H1 (cell line): ENCODE measurements at regions not wholly inside any gene's neighbourhood (a gene's known extent, or its start where the extent isn't known, plus 50 kb on each side); places are given as distances from the start of the nearest gene placed in this dataset.

ENCODE experiments used
- CTCF ChIA-PET: fragments of 300-600 bp; sonication (Branson Sonifier 250); formaldehyde crosslinking; loops from one replicate; lab custom pipeline; 2021; ENCODE audit not compliant: partially characterized antibody; lab: Charles Lee
- POLR2A ChIA-PET: fragments of 300-600 bp; sonication (Branson Sonifier 250); formaldehyde crosslinking; loops from one replicate; lab custom pipeline; 2021; ENCODE audit warnings: inconsistent platforms; ENCODE audit not compliant: partially characterized antibody; lab: Charles Lee
- DNase-seq, 2 experiments: peaks; one replicate each; pipeline versions ENCODE4 v3.0.0 to v3.0.0-alpha.2; 2010 to 2022; ENCODE audit warnings: low spot score in 2 of 2, low read depth in 1 of 2, mixed read lengths in 1 of 2
- FAIRE-seq: peaks from 2 replicates; lab custom pipeline; 2011; peaks lifted over from hg19 to GRCh38; lab: Jason Lieb, UNC
- H2AFZ ChIP-seq: 2 replicates; pipeline ENCODE4 v1.8.1; 2012; ENCODE audit warnings: low read length, inconsistent platforms
- H2AK5ac ChIP-seq: 2 replicates; pipeline ENCODE4 v1.6.1; 2013; ENCODE audit warnings: low read depth, low read length
- H2BK120ac ChIP-seq: replicated peaks from 2 replicates; pipeline ENCODE3; 2013; ENCODE audit warnings: low read depth, low read length, inconsistent platforms
- H2BK12ac ChIP-seq: 2 replicates; pipeline ENCODE4 v1.6.1; 2013; ENCODE audit warnings: low read depth, low read length
- H2BK15ac ChIP-seq: 2 replicates; pipeline ENCODE4 v1.6.1; 2013; ENCODE audit warnings: low read length
- H2BK20ac ChIP-seq: 2 replicates; pipeline ENCODE4 v1.6.1; 2013; ENCODE audit warnings: low read length
- H2BK5ac ChIP-seq: 2 replicates; pipeline ENCODE4 v1.6.1; 2013; ENCODE audit warnings: low read depth, low read length
- H3K14ac ChIP-seq: 2 replicates; pipeline ENCODE4 v1.6.1; 2013; ENCODE audit warnings: inconsistent platforms; ENCODE audit not compliant: insufficient read length
- H3K18ac ChIP-seq: 2 replicates; pipeline ENCODE4 v1.6.1; 2013; ENCODE audit warnings: low read length; ENCODE audit errors: extremely low read depth
- H3K23ac ChIP-seq: 2 replicates; pipeline ENCODE4 v1.6.1; 2013; ENCODE audit warnings: inconsistent platforms; ENCODE audit not compliant: insufficient read length
- H3K23me2 ChIP-seq: 2 replicates; pipeline ENCODE4 v1.6.1; 2013; ENCODE audit warnings: low read depth, low read length
- H3K27ac ChIP-seq: 2 replicates; pipeline ENCODE4 v1.6.1; 2011; ENCODE audit warnings: low read depth, low read length, inconsistent platforms
- H3K27me3 ChIP-seq, 4 experiments: replicated peaks in 1 of 4; 1 replicate in 1 of 4; 2 replicates in 3 of 4; pipeline versions ENCODE4 v1.6.1 to v1.8.1; 2011 to 2013; ENCODE audit warnings: low read length in 3 of 4, mild to moderate bottlenecking in 3 of 4, inconsistent platforms in 2 of 4, mixed read lengths in 2 of 4, moderate library complexity in 1 of 4; ENCODE audit not compliant: control insufficient read depth in 3 of 4, insufficient read depth in 3 of 4; ENCODE audit errors: extremely low read depth in 1 of 4
- H3K36me3 ChIP-seq, 4 experiments: 2 replicates each; pipeline versions ENCODE4 v1.6.1 to v1.8.1; 2011 to 2013; ENCODE audit warnings: mild to moderate bottlenecking in 4 of 4, low read length in 3 of 4, moderate library complexity in 2 of 4, control low read depth in 1 of 4, inconsistent platforms in 1 of 4; ENCODE audit not compliant: insufficient read depth in 4 of 4, control insufficient read depth in 2 of 4
- H3K4ac ChIP-seq: replicated peaks from 2 replicates; pipeline ENCODE3; 2013; ENCODE audit warnings: low read length, low read depth, mixed read lengths, inconsistent platforms; ENCODE audit not compliant: insufficient read length
- H3K4me1 ChIP-seq, 4 experiments: replicated peaks in 1 of 4; 1 replicate in 1 of 4; 2 replicates in 3 of 4; pipeline versions ENCODE4 v1.6.1 to v1.8.1; 2011 to 2013; ENCODE audit warnings: low read length in 3 of 4, inconsistent platforms in 2 of 4, mixed read lengths in 1 of 4; ENCODE audit not compliant: insufficient read depth in 4 of 4, control insufficient read depth in 3 of 4
- H3K4me2 ChIP-seq, 2 experiments: 2 replicates each; pipeline versions ENCODE4 v1.6.1 to v1.8.1; 2011 to 2013; ENCODE audit warnings: low read depth in 2 of 2, low read length in 2 of 2, control low read depth in 1 of 2, inconsistent platforms in 1 of 2, mild to moderate bottlenecking in 1 of 2; ENCODE audit not compliant: insufficient read depth in 1 of 2
- H3K4me3 ChIP-seq, 4 experiments: fragments of 200-600, 300-600 bp in 1 of 4; sonication (generic), shearing (Covaris generic), sonication (Bioruptor Twin) in 1 of 4; 2 replicates each; pipeline versions ENCODE4 v1.5.1 to v1.8.1; 2011 to 2016; ENCODE audit warnings: low read length in 4 of 4, low read depth in 3 of 4, control low read depth in 2 of 4, inconsistent platforms in 2 of 4, mild to moderate bottlenecking in 2 of 4, mixed read lengths in 1 of 4, moderate library complexity in 1 of 4; ENCODE audit not compliant: insufficient read depth in 2 of 4; ENCODE audit errors: extremely low read depth in 1 of 4
- H3K56ac ChIP-seq: replicated peaks from 2 replicates; pipeline ENCODE3; 2013; ENCODE audit warnings: low read depth, mild to moderate bottlenecking, mixed read lengths, low read length, inconsistent platforms; ENCODE audit not compliant: insufficient read length
- H3K79me1 ChIP-seq: 2 replicates; pipeline ENCODE4 v1.6.1; 2013; ENCODE audit warnings: low read depth, low read length, control low read depth
- H3K79me2 ChIP-seq, 2 experiments: 2 replicates each; pipeline versions ENCODE4 v1.6.1 to v1.8.1; 2012 to 2013; ENCODE audit warnings: low read length in 2 of 2, mild to moderate bottlenecking in 2 of 2, inconsistent platforms in 1 of 2; ENCODE audit not compliant: insufficient read depth in 2 of 2, control insufficient read depth in 1 of 2
- H3K9ac ChIP-seq, 4 experiments: replicated peaks in 1 of 4; 1 replicate in 1 of 4; 2 replicates in 3 of 4; pipeline versions ENCODE4 v1.6.1 to v1.8.1; 2011 to 2013; ENCODE audit warnings: low read depth in 3 of 4, low read length in 3 of 4, control low read depth in 2 of 4, mild to moderate bottlenecking in 2 of 4, moderate library complexity in 2 of 4, inconsistent platforms in 1 of 4; ENCODE audit errors: extremely low read depth in 1 of 4
- H3K9me3 ChIP-seq, 2 experiments: 2 replicates each; pipeline versions ENCODE4 v1.6.1 to v1.8.1; 2012 to 2013; ENCODE audit warnings: mild to moderate bottlenecking in 2 of 2, moderate library complexity in 2 of 2, control low read depth in 1 of 2, inconsistent platforms in 1 of 2, low read depth in 1 of 2, low read length in 1 of 2, mixed read lengths in 1 of 2; ENCODE audit not compliant: insufficient read depth in 2 of 2
- H4K20me1 ChIP-seq, 2 experiments: replicated peaks in 1 of 2; 2 replicates each; pipeline versions ENCODE3 to v1.8.1; 2011 to 2013; ENCODE audit warnings: inconsistent platforms in 2 of 2, low read length in 2 of 2, mild to moderate bottlenecking in 1 of 2; ENCODE audit not compliant: insufficient read depth in 2 of 2, control insufficient read depth in 1 of 2
- H4K5ac ChIP-seq: 2 replicates; pipeline ENCODE4 v1.6.1; 2013; ENCODE audit warnings: low read length, low read depth, mixed read lengths, inconsistent platforms; ENCODE audit not compliant: insufficient read length
- H4K8ac ChIP-seq: 2 replicates; pipeline ENCODE4 v1.8.0; 2013; ENCODE audit warnings: mild to moderate bottlenecking, moderate library complexity, low read length, inconsistent platforms; ENCODE audit not compliant: insufficient read depth; ENCODE audit errors: extremely low read depth
- H4K91ac ChIP-seq: replicated peaks from 2 replicates; pipeline ENCODE3; 2013; ENCODE audit warnings: low read length, mixed read lengths, inconsistent platforms; ENCODE audit not compliant: insufficient read length
- ASH2L ChIP-seq: fragments of 200-600, 300-600 bp; sonication (generic); IDR thresholded peaks from one replicate; pipeline ENCODE4 v1.7.1; 2017; ENCODE audit warnings: low read length
- BACH1 ChIP-seq: IDR thresholded peaks from 2 replicates; pipeline ENCODE4 v1.6.1; 2012; ENCODE audit warnings: low read length, improper control_type of control experiment
- GABPA ChIP-seq: IDR thresholded peaks from 2 replicates; pipeline ENCODE4 v1.6.1; 2011; ENCODE audit warnings: mild to moderate bottlenecking, low read length, moderate library complexity, borderline replicate concordance; ENCODE audit not compliant: insufficient read depth
- GTF2F1 ChIP-seq: IDR thresholded peaks from 2 replicates; pipeline ENCODE4 v1.6.1; 2012; ENCODE audit warnings: low read depth, low read length, improper control_type of control experiment, borderline replicate concordance
- SIX5 ChIP-seq: IDR thresholded peaks from 2 replicates; pipeline ENCODE4 v1.6.1; 2011; ENCODE audit warnings: mild to moderate bottlenecking, low read depth, low read length
- TAF7 ChIP-seq: optimal IDR thresholded peaks from 2 replicates; pipeline ENCODE3; 2011; ENCODE audit warnings: low read depth, mild to moderate bottlenecking, inconsistent platforms, low read length, moderate library complexity, borderline replicate concordance
- WGBS, 2 experiments: shearing (Covaris generic) in 1 of 2; methylation state at CpG; one replicate each; pipeline versions ENCODE4 v1.1.6 to v1.1.7; 2013 to 2015; ENCODE audit warnings: low lambda C conversion rate in 2 of 2, mixed read lengths in 2 of 2, inconsistent platforms in 1 of 2, low coverage in 1 of 2, missing lambda C conversion rate in 1 of 2; ENCODE audit not compliant: insufficient replicate concordance in 2 of 2, insufficient coverage in 1 of 2, insufficient read length in 1 of 2; ENCODE audit errors: extremely low coverage in 1 of 2, missing lambda C conversion rate in 1 of 2; 5-methylcytosine and 5-hydroxymethylcytosine counted together

DNA sequence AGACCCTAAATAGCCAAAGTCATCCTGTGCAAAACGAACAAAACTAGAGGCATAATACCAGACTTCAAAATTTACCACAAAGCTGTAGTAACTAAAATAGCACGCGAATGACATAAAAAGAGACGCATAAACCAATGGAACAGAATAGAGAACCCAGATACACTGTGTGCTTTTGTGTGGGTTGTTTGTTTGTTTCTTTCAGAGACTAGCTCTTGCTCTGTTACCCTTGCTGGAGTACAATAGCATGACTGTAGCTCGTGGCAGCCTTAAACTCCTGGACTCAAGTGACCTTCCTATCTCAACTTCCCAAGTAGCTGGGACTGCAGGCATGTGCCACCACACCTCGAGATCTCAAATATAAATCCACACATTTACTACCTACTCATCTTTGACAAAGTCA lies 1314.6 kb upstream of the GBE1 start:
- H3K27ac ChIP-seq, result no peak overlapping the region
- no peak overlapping the region for H2BK20ac ChIP-seq
- no peak overlapping the region for H2AK5ac ChIP-seq
- H3K18ac ChIP-seq, result no peak overlapping the region
- H3K9me3 ChIP-seq, result no peaks in the 10 kb centered on the region
- FAIRE-seq (no peak), DNase-seq (no peak)
- no peaks in the 10 kb centered on the region for H3K23me2 ChIP-seq
- H2BK12ac ChIP-seq, result no peak overlapping the region
- no peak overlapping the region for H3K23ac ChIP-seq
- CTCF ChIA-PET, result no interaction called here
- no peak overlapping the region for H2BK5ac ChIP-seq
- no peak overlapping the region for H3K4ac ChIP-seq
- no peak overlapping the region for H3K56ac ChIP-seq
- H3K4me1 ChIP-seq, result no peaks in the 10 kb centered on the region
- no peaks in the 10 kb centered on the region for H4K20me1 ChIP-seq
- H3K9ac ChIP-seq, result no peak overlapping the region
- no peak overlapping the region for H2BK120ac ChIP-seq
- H2BK15ac ChIP-seq, result no peak overlapping the region
- H3K4me2 ChIP-seq, result no peak overlapping the region
- H3K4me3 ChIP-seq, result no peak overlapping the region
- H4K5ac ChIP-seq, result no peak overlapping the region
- peak overlapping the region; percentile 32; the same call in 1 of the 2 replicates for H2AFZ ChIP-seq
- POLR2A ChIA-PET, result no interaction called here
- no peaks in the 10 kb centered on the region for H3K27me3 ChIP-seq
- H4K8ac ChIP-seq, result no peak overlapping the region
- no peaks in the 10 kb centered on the region for H3K79me2 ChIP-seq
- no peak overlapping the region for H4K91ac ChIP-seq
- no peak overlapping the region for H3K14ac ChIP-seq
- H3K36me3 ChIP-seq, result no peaks in the 10 kb centered on the region
- no peaks in the 10 kb centered on the region for H3K79me1 ChIP-seq
- 91% methylated on average over 6 of the region's 6 CpGs; no CpG with 5 or more reads in 1 of the 2 experiments for WGBS, 2 experiments
- TF ChIP-seq BACH1 (no peak), ASH2L (no peak), SIX5 (no peak), TAF7 (no peak), GTF2F1 (no peak), GABPA (no peak)
